SK-N-MC (cell line): ENCODE measurements at regions not wholly inside any gene's neighbourhood (a gene's known extent, or its start where the extent isn't known, plus 50 kb on each side); places are given as distances from the start of the nearest gene placed in this dataset.

Source experiments
- EZH2 ChIP-seq: fragments of 200-600 bp; sonication (generic); IDR thresholded peaks from one replicate; pipeline ENCODE4 v1.6.1; 2017; ENCODE audit warnings: antibody characterized with exemption
- FOXP2 ChIP-seq: optimal IDR thresholded peaks from 2 replicates; pipeline ENCODE3; 2011; ENCODE audit warnings: mild to moderate bottlenecking, moderate library complexity; ENCODE audit not compliant: insufficient read depth; ENCODE audit errors: extremely low read length, control extremely low read depth
- POLR2AphosphoS5 ChIP-seq: IDR thresholded peaks from 2 replicates; pipeline ENCODE4 v1.6.1; 2012; ENCODE audit warnings: mild to moderate bottlenecking, low read depth, low read length, borderline replicate concordance

DNA sequence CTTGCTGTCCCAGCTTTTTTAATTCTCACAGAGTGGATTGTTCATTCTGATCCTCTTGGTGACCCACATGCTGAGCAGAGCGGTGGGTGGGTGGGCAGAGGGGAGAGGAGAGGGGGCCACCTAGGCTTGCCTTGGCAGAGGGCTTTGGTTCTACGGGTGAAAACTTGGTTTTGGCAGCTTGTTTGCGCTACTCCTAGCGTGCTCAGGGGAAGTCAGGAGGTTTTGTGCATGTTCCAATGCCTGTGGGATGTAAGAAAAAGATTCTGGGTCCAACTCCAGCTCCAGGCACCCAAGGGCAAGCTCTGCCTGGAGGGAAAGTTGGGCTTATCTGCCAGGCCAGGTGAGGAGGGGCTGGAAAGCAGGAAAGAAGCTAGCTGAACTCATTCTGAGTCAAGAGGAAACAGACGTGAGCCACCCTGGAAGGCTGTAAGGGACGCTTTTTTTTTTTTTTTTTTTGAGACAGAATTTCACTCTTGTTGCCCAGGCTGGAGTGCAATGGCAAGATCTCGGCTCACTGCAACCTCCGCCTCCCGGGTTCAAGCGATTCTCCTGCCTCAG, 169.1 kb downstream of the WSCD1 start:
- TF ChIP-seq EZH2 (no peak), POLR2AphosphoS5 (no peak), FOXP2 (no peak)
